Upper lobe of left lung (tissue), 6 donors: ENCODE measurements at regions not wholly inside any gene's neighbourhood (a gene's known extent, or its start where the extent isn't known, plus 50 kb on each side); places are given as distances from the start of the nearest gene placed in this dataset.
A peak's percentile ranks its signal among the peaks of the same experiment; 100 is the strongest.
"Not testable (repeated sequence)": the region's sequence is repeated elsewhere in the genome, so short reads cannot be mapped to it uniquely, and the experiment has no call there.

Experiments
- ATAC-seq, 2 donors: fragments of 200-7000 bp; cut with Tn5 transposase; one replicate each; pipeline ENCODE4 v1.9.1; 2022; ENCODE audit warnings: mild to moderate bottlenecking in 2 of 2, moderate library complexity in 2 of 2; ENCODE audit not compliant: low FRiP score in 2 of 2
- DNase-seq, 2 donors: peaks; one replicate each; pipeline ENCODE4 v3.0.0-alpha.2; 2019 to 2020
- H3K27ac ChIP-seq, 4 donors: fragments of 200-600 bp; sonication (generic); one replicate each; pipeline ENCODE4 v1.5.1; 2016 to 2019
- H3K27me3 ChIP-seq, 4 donors: fragments of 200-600 bp; sonication (generic); one replicate each; pipeline ENCODE4 v1.5.1; 2017 to 2019
- H3K36me3 ChIP-seq, 4 donors: fragments of 200-600 bp; sonication (generic); one replicate each; pipeline ENCODE4 v1.5.1; 2016 to 2019
- H3K4me1 ChIP-seq, 4 donors: fragments of 200-600 bp; sonication (generic); one replicate each; pipeline ENCODE4 v1.5.1; 2018 to 2019
- H3K4me3 ChIP-seq, 4 donors: fragments of 200-600 bp; sonication (generic); one replicate each; pipeline ENCODE4 v1.5.1; 2017 to 2019; ENCODE audit warnings: mild to moderate bottlenecking in 2 of 4, moderate library complexity in 1 of 4
- H3K9me3 ChIP-seq, 4 donors: fragments of 200-600 bp; sonication (generic); one replicate each; pipeline ENCODE4 v1.5.1; 2018 to 2019
- whole genome bisulfite sequencing, 2 donors: methylation state at CpG; one replicate each; pipeline ENCODE4 v1.1.5; 2017 to 2018; 5-methylcytosine and 5-hydroxymethylcytosine counted together
- donor health status: DM: no; HTN: no; CAD: no; lungs with moderate emphysema.
- donor health status: DM: no; HTN: yes; CAD: no; lungs with severe emphysema.

GRCh38 chr7:6977368-6977767, 151.3 kb upstream of the CCZ1B start:
- WGBS, 2 donors = 91 to 100% methylated on average over 2 to 3 of the region's 3 CpGs
- not testable (repeated sequence) for H3K27ac ChIP-seq, H3K4me1 ChIP-seq, H3K36me3 ChIP-seq, DNase-seq, H3K4me3 ChIP-seq, ATAC-seq, H3K27me3 ChIP-seq, H3K9me3 ChIP-seq

- H3K27me3 ChIP-seq, ATAC-seq, H3K36me3 ChIP-seq, H3K9me3 ChIP-seq, H3K4me1 ChIP-seq, H3K27ac ChIP-seq, H3K4me3 ChIP-seq, DNase-seq: not testable (repeated sequence)
- 82 to 83% methylated on average over 3 of the region's 3 CpGs for WGBS, 2 donors
Observed at GRCh38 chr7:6978326-6978725, 152.3 kb upstream of the CCZ1B start.

GRCh38 chr7:6979456-6979855, 153.4 kb upstream of the CCZ1B start:
- not testable (repeated sequence) for H3K4me3 ChIP-seq, H3K27me3 ChIP-seq, H3K27ac ChIP-seq, ATAC-seq, H3K4me1 ChIP-seq, H3K36me3 ChIP-seq, H3K9me3 ChIP-seq
- DNase-seq = peak in 1 of 2 donors; percentile 49
- 88 to 92% methylated on average over 4 to 10 of the region's 10 CpGs for WGBS, 2 donors

- not testable (repeated sequence) for DNase-seq, H3K4me1 ChIP-seq, H3K27ac ChIP-seq, ATAC-seq, H3K9me3 ChIP-seq, H3K4me3 ChIP-seq, H3K36me3 ChIP-seq, H3K27me3 ChIP-seq
- WGBS, 2 donors = 92% methylated on average over 2 of the region's 2 CpGs; no CpG with 5 or more reads in 1 of the 2 donors
Observed at GRCh38 chr7:6982375-6982774, 156.3 kb upstream of the CCZ1B start.

- not testable (repeated sequence) for DNase-seq, H3K36me3 ChIP-seq, H3K4me3 ChIP-seq, H3K9me3 ChIP-seq, H3K4me1 ChIP-seq, H3K27ac ChIP-seq, ATAC-seq, H3K27me3 ChIP-seq
- WGBS, 2 donors = 94 to 100% methylated on average over 1 to 2 of the region's 4 CpGs
Observed at GRCh38 chr7:6986892-6987291, 160.8 kb upstream of the CCZ1B start.

GRCh38 chr7:6988608-6989007, 162.5 kb upstream of the CCZ1B start:
- H3K36me3 ChIP-seq, H3K27ac ChIP-seq, H3K9me3 ChIP-seq, DNase-seq, H3K4me1 ChIP-seq, ATAC-seq, H3K4me3 ChIP-seq, H3K27me3 ChIP-seq: not testable (repeated sequence)
- WGBS, 2 donors = 64 to 79% methylated on average over 6 of the region's 6 CpGs

- H3K36me3 ChIP-seq, DNase-seq, ATAC-seq, H3K4me3 ChIP-seq, H3K4me1 ChIP-seq, H3K9me3 ChIP-seq, H3K27me3 ChIP-seq, H3K27ac ChIP-seq: not testable (repeated sequence)
- WGBS, 2 donors = 87 to 94% methylated on average over 5 of the region's 5 CpGs
Observed at GRCh38 chr7:6989968-6990367, 163.9 kb upstream of the CCZ1B start.

GRCh38 chr7:6990426-6991152, 164.5 kb upstream of the CCZ1B start:
- not testable (repeated sequence) for H3K27ac ChIP-seq, H3K27me3 ChIP-seq, H3K4me3 ChIP-seq, DNase-seq, H3K4me1 ChIP-seq, ATAC-seq, H3K9me3 ChIP-seq, H3K36me3 ChIP-seq
- WGBS, 2 donors = 72 to 80% methylated on average over 7 of the region's 7 CpGs

GRCh38 chr7:6991169-6991611, 165.1 kb upstream of the CCZ1B start:
- H3K4me1 ChIP-seq, H3K9me3 ChIP-seq, H3K36me3 ChIP-seq, H3K27ac ChIP-seq, H3K4me3 ChIP-seq, ATAC-seq, H3K27me3 ChIP-seq: not testable (repeated sequence)
- WGBS, 2 donors = 50 to 62% methylated on average over 13 of the region's 13 CpGs
- peak in 1 of 2 donors; percentile 44 for DNase-seq

GRCh38 chr7:6991686-6992085, 165.6 kb upstream of the CCZ1B start:
- not testable (repeated sequence) for H3K4me3 ChIP-seq, H3K36me3 ChIP-seq, H3K4me1 ChIP-seq, H3K27ac ChIP-seq, H3K9me3 ChIP-seq, ATAC-seq, H3K27me3 ChIP-seq, DNase-seq
- 30 to 66% methylated on average over 12 of the region's 12 CpGs for WGBS, 2 donors

- not testable (repeated sequence) for DNase-seq, H3K27me3 ChIP-seq, H3K36me3 ChIP-seq, H3K9me3 ChIP-seq, H3K4me3 ChIP-seq, H3K27ac ChIP-seq, ATAC-seq, H3K4me1 ChIP-seq
- WGBS, 2 donors = 77 to 82% methylated on average over 11 of the region's 11 CpGs
Observed at GRCh38 chr7:6992133-6992532, 166.1 kb upstream of the CCZ1B start.

- not testable (repeated sequence) for ATAC-seq, H3K9me3 ChIP-seq, H3K27me3 ChIP-seq, H3K4me3 ChIP-seq, H3K36me3 ChIP-seq, H3K4me1 ChIP-seq, H3K27ac ChIP-seq
- 79 to 94% methylated on average over 15 to 16 of the region's 16 CpGs for whole genome bisulfite sequencing, 2 donors
- DNase-seq = peak in 1 of 2 donors; percentile 62
Observed at GRCh38 chr7:6995026-6995425, 169.0 kb upstream of the CCZ1B start.

- not testable (repeated sequence) for DNase-seq, H3K27ac ChIP-seq, H3K4me1 ChIP-seq, H3K4me3 ChIP-seq, H3K36me3 ChIP-seq, H3K27me3 ChIP-seq, ATAC-seq, H3K9me3 ChIP-seq
- WGBS, 2 donors = 73 to 74% methylated on average over 7 of the region's 7 CpGs
Observed at GRCh38 chr7:6995493-6996289, 169.6 kb upstream of the CCZ1B start.
